ENCODE measurements at regions not wholly inside any gene's neighbourhood (a gene's known extent, or its start where the extent isn't known, plus 50 kb on each side); places are given as distances from the start of the nearest gene placed in this dataset.

- TF ChIP-seq AHDC1 (CRISPR knock-in tag; IDR thresholded peaks at IDR 0.05; ENCODE audit: borderline replicate concordance) (no peak), STAT6 (CRISPR knock-in tag; IDR thresholded peaks at IDR 0.05; ENCODE audit: borderline replicate concordance) (no peak), PBX2 (CRISPR knock-in tag; IDR thresholded peaks at IDR 0.05) (no peak), ZNF333 (CRISPR knock-in tag; IDR thresholded peaks at IDR 0.05; ENCODE audit: borderline replicate concordance) (no peak), YEATS2 (CRISPR knock-in tag; IDR thresholded peaks at IDR 0.05; ENCODE audit: borderline replicate concordance) (no peak), SOX5 (CRISPR knock-in tag; IDR thresholded peaks at IDR 0.05; ENCODE audit: borderline replicate concordance) (no peak), ZNF33A (CRISPR knock-in tag; IDR thresholded peaks at IDR 0.05; ENCODE audit: borderline replicate concordance) (no peak), ZXDC (CRISPR knock-in tag; IDR thresholded peaks at IDR 0.05) (no peak), ZNF17 (CRISPR knock-in tag; IDR thresholded peaks at IDR 0.05) (no peak)
Measured at GRCh38 chr9:81417299-81417675, 272.1 kb downstream of the TLE1 start (continued).
